Gastroesophageal sphincter (tissue), 4 donors: ENCODE measurements at regions not wholly inside any gene's neighbourhood (a gene's known extent, or its start where the extent isn't known, plus 50 kb on each side); places are given as distances from the start of the nearest gene placed in this dataset.
"Not testable (repeated sequence)": the region's sequence is repeated elsewhere in the genome, so short reads cannot be mapped to it uniquely, and the experiment has no call there.

Source experiments
- ATAC-seq: fragments of 150-250 bp; one replicate; pipeline ENCODE4 v1.9.1; 2016; ENCODE audit warnings: mild to moderate bottlenecking, moderate library complexity
- H3K27ac ChIP-seq, 4 donors: fragments of 200-600 bp; sonication (generic) in 3 of 4; 1 replicate in 3 of 4; 2 replicates in 1 of 4; pipeline ENCODE4 v1.5.1; 2016 to 2019
- H3K27me3 ChIP-seq: fragments of 200-600 bp; sonication (generic); one replicate; pipeline ENCODE4 v1.5.1; 2019
- H3K36me3 ChIP-seq, 2 donors: fragments of 200-600 bp; sonication (generic); one replicate each; pipeline ENCODE4 v1.5.1; 2019; ENCODE audit warnings: control low read depth in 1 of 2
- H3K4me1 ChIP-seq, 3 donors: fragments of 200-600 bp; sonication (generic); 1 replicate in 2 of 3; 2 replicates in 1 of 3; pipeline ENCODE4 v1.5.1; 2016 to 2019; ENCODE audit warnings: control low read depth in 2 of 3
- H3K4me3 ChIP-seq, 2 donors: fragments of 200-600 bp; sonication (generic); one replicate each; pipeline ENCODE4 v1.5.1; 2019; ENCODE audit warnings: mild to moderate bottlenecking in 1 of 2, moderate library complexity in 1 of 2
- H3K9me3 ChIP-seq, 3 donors: fragments of 200-600 bp; sonication (generic); one replicate each; pipeline ENCODE4 v1.5.1; 2017 to 2019; ENCODE audit warnings: control low read depth in 2 of 3
- EP300 ChIP-seq: sonication (generic); formaldehyde crosslinking; IDR thresholded peaks from one replicate; pipeline ENCODE4 v1.6.1; 2017; ENCODE audit warnings: antibody characterized with exemption, mild to moderate bottlenecking
- POLR2A ChIP-seq, 2 donors: fragments of 450-650 bp; IDR thresholded peaks; one replicate each; pipeline ENCODE4 v1.6.1; 2017; ENCODE audit warnings: antibody characterized with exemption in 2 of 2, mild to moderate bottlenecking in 2 of 2, moderate library complexity in 1 of 2
- POLR2AphosphoS5 ChIP-seq: sonication (generic); formaldehyde crosslinking; IDR thresholded peaks from one replicate; pipeline ENCODE4 v1.6.1; 2017; ENCODE audit warnings: antibody characterized with exemption
- WGBS, 2 donors: methylation state at CpG; one replicate each; pipeline ENCODE4 v1.1.5; 2018; ENCODE audit warnings: low coverage in 1 of 2; 5-methylcytosine and 5-hydroxymethylcytosine counted together
- TF ChIP-seq, protein P1 (sequence below), 4 experiments: fragments of 200-600 bp in 2 of 4; fragments of 450-650 bp in 2 of 4; sonication (generic) in 1 of 4; IDR thresholded peaks; one replicate each; pipeline ENCODE4 v1.5.1; 2017 to 2019; ENCODE audit warnings: antibody characterized with exemption in 4 of 4, mild to moderate bottlenecking in 2 of 4, moderate library complexity in 2 of 4

DNA sequence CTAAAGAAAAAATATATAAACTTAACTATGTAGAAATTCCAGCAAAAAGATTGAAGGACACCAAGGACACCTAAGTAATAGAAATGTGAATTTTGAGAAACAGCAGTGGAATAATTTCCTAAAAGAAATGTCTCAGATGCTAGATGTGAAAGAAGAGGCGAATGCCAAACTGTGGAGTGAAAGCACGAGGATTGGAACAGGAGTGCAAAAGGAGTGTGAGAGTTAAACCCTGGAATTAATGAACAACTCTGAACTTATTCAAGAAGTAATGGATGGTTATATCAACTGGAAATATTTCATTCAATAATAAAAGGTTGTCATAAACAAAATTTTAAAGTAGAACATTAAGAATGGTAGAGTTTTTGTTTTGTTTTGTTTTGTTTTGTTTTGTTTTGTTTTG is 78.5 kb upstream of the SGIP1 start:
- no peaks in the 10 kb centered on the region for H3K36me3 ChIP-seq
- no peak for ATAC-seq
- no peak overlapping the region for H3K27ac ChIP-seq
- peaks cover 0 to 9% (median 8%) of the 10 kb centered on the region in 3 donors for H3K4me1 ChIP-seq
- TF ChIP-seq EP300: no peak
- TF ChIP-seq POLR2AphosphoS5: no peak
- no peak for TF ChIP-seq POLR2A (IDR thresholded peaks at IDR 0.05)
- TF ChIP-seq, protein P1, sequence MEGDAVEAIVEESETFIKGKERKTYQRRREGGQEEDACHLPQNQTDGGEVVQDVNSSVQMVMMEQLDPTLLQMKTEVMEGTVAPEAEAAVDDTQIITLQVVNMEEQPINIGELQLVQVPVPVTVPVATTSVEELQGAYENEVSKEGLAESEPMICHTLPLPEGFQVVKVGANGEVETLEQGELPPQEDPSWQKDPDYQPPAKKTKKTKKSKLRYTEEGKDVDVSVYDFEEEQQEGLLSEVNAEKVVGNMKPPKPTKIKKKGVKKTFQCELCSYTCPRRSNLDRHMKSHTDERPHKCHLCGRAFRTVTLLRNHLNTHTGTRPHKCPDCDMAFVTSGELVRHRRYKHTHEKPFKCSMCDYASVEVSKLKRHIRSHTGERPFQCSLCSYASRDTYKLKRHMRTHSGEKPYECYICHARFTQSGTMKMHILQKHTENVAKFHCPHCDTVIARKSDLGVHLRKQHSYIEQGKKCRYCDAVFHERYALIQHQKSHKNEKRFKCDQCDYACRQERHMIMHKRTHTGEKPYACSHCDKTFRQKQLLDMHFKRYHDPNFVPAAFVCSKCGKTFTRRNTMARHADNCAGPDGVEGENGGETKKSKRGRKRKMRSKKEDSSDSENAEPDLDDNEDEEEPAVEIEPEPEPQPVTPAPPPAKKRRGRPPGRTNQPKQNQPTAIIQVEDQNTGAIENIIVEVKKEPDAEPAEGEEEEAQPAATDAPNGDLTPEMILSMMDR (IDR thresholded peaks at IDR 0.05): no peak
- H3K9me3 ChIP-seq: no peaks in the 10 kb centered on the region
- no peaks in the 10 kb centered on the region for H3K27me3 ChIP-seq
- H3K4me3 ChIP-seq: no peak overlapping the region
- WGBS, 2 donors: 79 to 86% methylated on average over 2 of the region's 2 CpGs

DNA sequence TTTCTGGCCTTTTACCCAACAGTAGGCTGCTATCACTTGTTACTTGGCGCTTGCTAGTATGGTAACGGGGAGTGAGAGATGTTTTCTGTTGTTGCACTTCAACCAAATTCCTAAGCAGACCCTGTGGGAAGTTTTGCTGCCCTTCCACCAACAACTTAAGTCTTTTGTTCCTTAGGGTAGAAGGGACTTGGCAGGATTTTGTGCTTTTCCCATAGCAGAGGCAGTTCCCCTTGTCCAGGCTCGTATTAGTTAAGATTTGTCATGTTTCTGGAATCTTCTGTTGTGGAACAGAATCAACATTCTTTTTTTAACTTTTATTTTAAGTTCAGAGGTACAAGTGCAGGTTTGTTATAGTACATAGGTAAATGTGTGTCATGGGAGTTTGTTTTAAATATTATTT is 73.2 kb upstream of the SGIP1 start:
- no peaks in the 10 kb centered on the region for H3K36me3 ChIP-seq
- WGBS, 2 donors: 58 to 67% methylated on average over 2 to 3 of the region's 3 CpGs
- H3K4me1 ChIP-seq: no peaks in the 10 kb centered on the region
- no peak overlapping the region for H3K27ac ChIP-seq
- TF ChIP-seq EP300 (no peak), POLR2AphosphoS5 (no peak), POLR2A (IDR thresholded peaks at IDR 0.05) (no peak)
- TF ChIP-seq, protein P1 (IDR thresholded peaks at IDR 0.05): no peak
- ATAC-seq: no peak
- H3K9me3 ChIP-seq: peaks cover 0 to 5% (median 0%) of the 10 kb centered on the region in 3 donors
- H3K27me3 ChIP-seq: no peaks in the 10 kb centered on the region
- no peak overlapping the region for H3K4me3 ChIP-seq

DNA sequence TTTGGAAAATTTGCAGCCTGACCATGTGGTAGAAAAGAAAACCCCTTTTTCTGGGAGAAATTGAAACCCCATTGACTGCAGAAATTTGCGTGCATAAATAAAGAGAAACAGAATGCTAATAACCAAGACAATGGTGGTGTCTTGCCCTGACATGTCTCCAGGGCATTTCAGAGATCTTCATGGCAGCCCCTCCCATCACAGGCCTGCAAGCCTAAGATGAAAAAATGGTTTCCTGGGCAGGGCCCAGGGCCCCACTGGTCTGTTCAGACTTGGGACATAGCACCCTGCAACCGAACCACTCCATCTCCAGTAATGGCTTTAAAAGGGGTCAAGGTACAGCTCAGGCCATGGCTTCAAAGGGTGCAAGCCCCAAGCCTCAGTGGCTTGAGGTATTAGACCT is 71.6 kb upstream of the SGIP1 start:
- whole genome bisulfite sequencing, 2 donors: 90 to 92% methylated on average over 2 of the region's 2 CpGs
- no peak overlapping the region for H3K27ac ChIP-seq
- no peak overlapping the region for H3K4me3 ChIP-seq
- no peak for ATAC-seq
- H3K36me3 ChIP-seq: no peaks in the 10 kb centered on the region
- no peaks in the 10 kb centered on the region for H3K4me1 ChIP-seq
- TF ChIP-seq EP300: no peak
- TF ChIP-seq POLR2A (IDR thresholded peaks at IDR 0.05): no peak
- TF ChIP-seq POLR2AphosphoS5: no peak
- TF ChIP-seq, protein P1 (IDR thresholded peaks at IDR 0.05): no peak
- no peaks in the 10 kb centered on the region for H3K27me3 ChIP-seq
- peaks cover 0 to 5% (median 0%) of the 10 kb centered on the region in 3 donors for H3K9me3 ChIP-seq

DNA sequence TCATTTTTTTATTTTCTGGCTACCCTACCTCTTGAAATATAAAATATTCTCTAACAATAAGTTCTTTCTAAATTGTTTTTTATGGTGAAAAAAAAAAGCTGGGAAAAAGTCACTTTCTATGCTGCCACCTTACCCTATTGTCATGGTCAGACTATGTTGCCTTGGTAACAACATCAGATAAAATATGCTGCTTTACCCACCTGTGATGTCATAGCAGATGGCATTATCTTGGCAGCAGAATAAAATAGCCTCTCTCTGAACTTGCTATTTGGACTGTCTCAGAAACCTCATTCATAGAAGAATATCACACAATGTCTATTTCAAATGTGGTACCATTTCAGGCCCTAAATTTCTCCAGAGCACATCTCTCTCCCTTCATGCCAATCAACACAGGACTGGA is 69.6 kb upstream of the SGIP1 start:
- no peak overlapping the region for H3K4me3 ChIP-seq
- no peaks in the 10 kb centered on the region for H3K4me1 ChIP-seq
- TF ChIP-seq POLR2AphosphoS5 (no peak), POLR2A (IDR thresholded peaks at IDR 0.05) (no peak), EP300 (no peak)
- TF ChIP-seq, protein P1 (IDR thresholded peaks at IDR 0.05): no peak

GRCh38 chr1:66464802-66465201 is 69.2 kb upstream of the SGIP1 start:
- no peak for ATAC-seq
- WGBS, 2 donors: 65% methylated on average over 2 of the region's 2 CpGs; no CpG with 5 or more reads in 1 of the 2 donors

More for the DNA sequence above, 69.6 kb upstream of the SGIP1 start:
- ATAC-seq: no peak
- H3K9me3 ChIP-seq: peaks cover 0 to 5% (median 0%) of the 10 kb centered on the region in 3 donors
- H3K27ac ChIP-seq: no peak overlapping the region
- H3K27me3 ChIP-seq: no peaks in the 10 kb centered on the region
- H3K36me3 ChIP-seq: no peaks in the 10 kb centered on the region

GRCh38 chr1:66466695-66467094 is 67.3 kb upstream of the SGIP1 start:
- H3K36me3 ChIP-seq, H3K27me3 ChIP-seq, H3K4me3 ChIP-seq, H3K4me1 ChIP-seq, H3K27ac ChIP-seq, ATAC-seq, H3K9me3 ChIP-seq: not testable (repeated sequence)
- 54 to 69% methylated on average over 2 of the region's 2 CpGs for WGBS, 2 donors

More at GRCh38 chr1:66464802-66465201, 69.2 kb upstream of the SGIP1 start:
- Histone ChIP-seq H3K9me3 (peaks cover 0 to 5% (median 0%) of the 10 kb centered on the region in 3 donors), H3K4me3 (no peak overlapping the region), H3K27me3 (no peaks in the 10 kb centered on the region), H3K27ac (no peak overlapping the region), H3K4me1 (no peaks in the 10 kb centered on the region), H3K36me3 (no peaks in the 10 kb centered on the region)
- TF ChIP-seq POLR2AphosphoS5: no peak
